Left lung (tissue), 4 donors: ENCODE measurements at regions not wholly inside any gene's neighbourhood (a gene's known extent, or its start where the extent isn't known, plus 50 kb on each side); places are given as distances from the start of the nearest gene placed in this dataset.

Source experiments
- ATAC-seq: fragments of 200-7000 bp; cut with Tn5 transposase; one replicate; pipeline ENCODE4 v1.9.1; 2020; ENCODE audit warnings: moderate library complexity
- DNase-seq, 4 donors: peaks; one replicate each; pipeline ENCODE4 v3.0.0-alpha.2; 2013 to 2020
- H3K27ac ChIP-seq, 2 donors: fragments of 200-600 bp; sonication (generic) in 1 of 2; one replicate each; pipeline versions ENCODE4 v1.5.0 to v1.8.0; 2020 to 2021
- H3K27me3 ChIP-seq, 2 donors: fragments of 200-600 bp; sonication (generic) in 1 of 2; one replicate each; pipeline versions ENCODE4 v1.5.0 to v1.8.0; 2020 to 2021
- H3K36me3 ChIP-seq, 2 donors: fragments of 200-600 bp; sonication (generic) in 1 of 2; one replicate each; pipeline versions ENCODE4 v1.5.0 to v1.8.0; 2020 to 2021
- H3K4me1 ChIP-seq, 2 donors: fragments of 200-600 bp; one replicate each; pipeline ENCODE4 v1.8.0; 2021
- H3K4me3 ChIP-seq, 2 donors: fragments of 200-600 bp; sonication (generic) in 1 of 2; one replicate each; pipeline versions ENCODE4 v1.5.0 to v1.8.0; 2020 to 2021; ENCODE audit warnings: mild to moderate bottlenecking in 1 of 2
- H3K9me3 ChIP-seq, 2 donors: fragments of 200-600 bp; sonication (generic) in 1 of 2; one replicate each; pipeline versions ENCODE4 v1.5.0 to v1.8.0; 2020 to 2021
- intact Hi-C, 2 donors: fragments of 100-400 bp; cut with DNase I; formaldehyde crosslinking; loops; one replicate each; pipeline versions ENCODE4 v1.11.2 to v1.14.2; 2022
- TF ChIP-seq, protein P1 (sequence below), 2 donors: fragments of 200-600 bp; sonication (generic) in 1 of 2; IDR thresholded peaks; one replicate each; pipeline versions ENCODE4 v1.5.0 to v1.8.0; 2021; ENCODE audit warnings: antibody characterized with exemption in 2 of 2
- donor health status: DM: no; HTN: yes; CAD: no.
- donor health status: DM: no; HTN: no; CAD: no.

DNA sequence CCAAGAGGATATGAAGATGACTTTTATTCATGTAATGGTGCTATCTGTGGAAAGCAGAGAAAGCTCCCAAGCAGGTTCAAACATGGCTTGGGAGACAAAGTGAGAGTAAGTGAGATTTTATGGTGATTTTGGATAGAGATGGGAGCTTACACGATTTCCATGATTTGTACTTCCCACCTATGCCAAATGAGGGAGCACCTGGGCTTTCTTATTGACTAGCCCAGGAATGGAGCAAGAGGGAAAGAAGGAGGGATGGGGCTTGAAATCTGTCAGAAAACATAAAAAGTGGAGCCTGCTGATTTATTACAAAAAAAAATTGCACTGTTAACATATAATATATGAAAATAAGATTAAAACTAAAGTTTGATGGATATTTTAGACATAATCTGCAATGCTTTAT, 703.5 kb upstream of the PABPC4L start:
- no peaks in the 10 kb centered on the region for H3K4me1 ChIP-seq
- TF ChIP-seq, protein P1, sequence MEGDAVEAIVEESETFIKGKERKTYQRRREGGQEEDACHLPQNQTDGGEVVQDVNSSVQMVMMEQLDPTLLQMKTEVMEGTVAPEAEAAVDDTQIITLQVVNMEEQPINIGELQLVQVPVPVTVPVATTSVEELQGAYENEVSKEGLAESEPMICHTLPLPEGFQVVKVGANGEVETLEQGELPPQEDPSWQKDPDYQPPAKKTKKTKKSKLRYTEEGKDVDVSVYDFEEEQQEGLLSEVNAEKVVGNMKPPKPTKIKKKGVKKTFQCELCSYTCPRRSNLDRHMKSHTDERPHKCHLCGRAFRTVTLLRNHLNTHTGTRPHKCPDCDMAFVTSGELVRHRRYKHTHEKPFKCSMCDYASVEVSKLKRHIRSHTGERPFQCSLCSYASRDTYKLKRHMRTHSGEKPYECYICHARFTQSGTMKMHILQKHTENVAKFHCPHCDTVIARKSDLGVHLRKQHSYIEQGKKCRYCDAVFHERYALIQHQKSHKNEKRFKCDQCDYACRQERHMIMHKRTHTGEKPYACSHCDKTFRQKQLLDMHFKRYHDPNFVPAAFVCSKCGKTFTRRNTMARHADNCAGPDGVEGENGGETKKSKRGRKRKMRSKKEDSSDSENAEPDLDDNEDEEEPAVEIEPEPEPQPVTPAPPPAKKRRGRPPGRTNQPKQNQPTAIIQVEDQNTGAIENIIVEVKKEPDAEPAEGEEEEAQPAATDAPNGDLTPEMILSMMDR (IDR thresholded peaks at IDR 0.05) = no peak
- H3K9me3 ChIP-seq = no peaks in the 10 kb centered on the region
- no peaks in the 10 kb centered on the region for H3K27me3 ChIP-seq
- ATAC-seq (no peak), DNase-seq (no peak)
- intact Hi-C loops = no loop called here
- H3K27ac ChIP-seq = no peak overlapping the region
- no peak overlapping the region for H3K4me3 ChIP-seq
- no peaks in the 10 kb centered on the region for H3K36me3 ChIP-seq

DNA sequence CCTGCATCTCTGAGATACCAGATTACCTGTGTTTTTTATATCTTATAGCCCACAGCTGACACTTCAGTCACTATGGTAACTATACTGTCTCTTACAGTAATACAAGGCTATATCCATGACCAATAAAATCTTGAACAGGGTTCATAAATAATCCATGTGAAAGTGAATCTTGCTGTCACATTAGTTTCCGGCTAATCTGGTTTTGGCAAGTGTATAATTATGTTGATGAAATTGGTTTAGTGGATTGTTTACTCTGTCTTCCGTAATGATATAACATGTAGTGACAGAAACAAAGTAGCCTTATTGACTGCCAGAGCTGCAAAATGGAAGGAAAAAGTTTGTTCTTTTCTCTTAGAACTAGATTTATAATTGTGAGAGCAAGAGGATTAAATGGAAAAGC, 686.6 kb upstream of the PABPC4L start:
- DNase-seq (no peak), ATAC-seq (no peak)
- Histone ChIP-seq H3K4me1 (no peaks in the 10 kb centered on the region), H3K9me3 (no peaks in the 10 kb centered on the region), H3K4me3 (no peak overlapping the region), H3K27ac (no peak overlapping the region), H3K27me3 (no peaks in the 10 kb centered on the region), H3K36me3 (no peaks in the 10 kb centered on the region)
- intact Hi-C loops = no loop called here
- TF ChIP-seq, protein P1 (IDR thresholded peaks at IDR 0.05) = no peak

DNA sequence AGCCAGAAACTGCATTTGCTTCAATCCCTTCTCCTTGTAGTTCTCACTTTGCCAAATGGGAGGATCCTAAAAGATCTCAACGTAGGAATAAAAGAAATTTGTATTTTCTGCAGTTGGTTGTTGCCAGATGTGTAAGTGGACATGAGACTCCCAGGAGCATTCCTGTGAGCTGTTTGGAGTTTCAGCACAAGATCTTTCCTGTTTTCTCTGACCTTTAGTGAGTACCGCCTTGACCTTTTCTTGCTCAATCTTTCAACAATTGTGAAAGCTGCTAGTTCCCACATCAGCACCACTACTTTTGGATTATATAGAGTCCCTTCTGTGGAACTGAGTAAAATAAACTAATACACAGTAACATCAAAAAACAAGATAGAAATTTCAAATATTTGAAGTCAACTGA, 683.8 kb upstream of the PABPC4L start:
- H3K36me3 ChIP-seq = no peaks in the 10 kb centered on the region
- H3K27ac ChIP-seq = no peak overlapping the region
- H3K27me3 ChIP-seq = no peaks in the 10 kb centered on the region
- H3K4me3 ChIP-seq = no peak overlapping the region
- H3K4me1 ChIP-seq = no peaks in the 10 kb centered on the region
- TF ChIP-seq, protein P1 (IDR thresholded peaks at IDR 0.05) = no peak
- H3K9me3 ChIP-seq = no peaks in the 10 kb centered on the region
- DNase-seq (no peak), ATAC-seq (no peak)
- intact Hi-C loops = no loop called here

DNA sequence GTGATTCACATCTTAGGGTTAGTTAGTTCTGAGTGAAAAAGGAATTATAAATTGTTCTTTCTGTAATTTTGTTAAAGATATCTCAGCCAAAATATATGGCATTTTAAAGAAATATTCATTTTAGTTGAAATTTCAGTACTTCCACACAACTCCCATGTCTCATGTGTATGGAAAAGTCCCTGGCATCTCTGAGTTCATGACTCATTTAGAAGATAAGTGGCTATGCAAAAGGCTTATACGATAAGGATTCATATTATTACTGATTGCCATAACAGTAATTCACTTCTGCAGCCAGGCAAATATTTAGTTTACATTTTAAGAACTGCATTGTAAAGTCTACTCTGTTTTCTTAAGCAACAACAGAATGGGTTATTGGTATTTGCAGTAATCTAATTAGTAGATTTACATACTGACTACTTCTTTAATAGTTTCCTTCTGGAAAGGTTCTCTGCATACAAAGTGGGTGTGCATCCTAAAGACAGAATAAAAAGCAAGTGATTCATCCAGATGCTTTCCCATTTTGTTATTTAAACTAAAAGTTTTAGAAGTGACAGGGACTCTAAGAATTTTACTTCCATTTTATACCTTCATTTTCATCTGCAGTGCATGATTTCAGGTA, 682.4 kb upstream of the PABPC4L start:
- H3K4me3 ChIP-seq = no peak overlapping the region
- ATAC-seq (no peak), DNase-seq (no peak)
- no peak overlapping the region for H3K27ac ChIP-seq
- H3K27me3 ChIP-seq = no peaks in the 10 kb centered on the region
- intact Hi-C loops = no loop called here
- H3K9me3 ChIP-seq = no peaks in the 10 kb centered on the region
- no peaks in the 10 kb centered on the region for H3K36me3 ChIP-seq
- TF ChIP-seq, protein P1 (IDR thresholded peaks at IDR 0.05) = no peak
- H3K4me1 ChIP-seq = no peaks in the 10 kb centered on the region

DNA sequence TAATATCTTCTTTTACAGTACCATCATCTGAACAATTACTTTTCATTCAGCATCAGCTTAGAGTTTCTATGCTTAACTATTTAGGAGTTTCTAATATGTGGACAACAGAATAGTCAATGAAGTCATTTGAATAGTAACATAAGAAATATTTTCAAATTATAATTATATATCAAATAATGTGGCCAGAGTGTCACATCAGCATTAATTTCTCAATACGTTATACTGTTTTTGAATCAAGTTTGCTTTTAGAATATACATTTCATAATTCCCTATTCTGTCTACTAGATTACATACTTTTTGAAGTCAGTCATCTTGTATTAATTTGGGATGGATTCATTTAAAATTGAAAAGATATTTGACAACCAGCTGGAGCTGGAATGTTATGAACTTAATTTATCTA, 677.4 kb upstream of the PABPC4L start:
- Histone ChIP-seq H3K36me3 (no peaks in the 10 kb centered on the region), H3K4me1 (no peaks in the 10 kb centered on the region), H3K4me3 (no peak overlapping the region), H3K9me3 (no peaks in the 10 kb centered on the region), H3K27me3 (no peaks in the 10 kb centered on the region), H3K27ac (no peak overlapping the region)
- no peak for DNase-seq
- no peak for ATAC-seq
- intact Hi-C loops = no loop called here
- TF ChIP-seq, protein P1 (IDR thresholded peaks at IDR 0.05) = no peak
